B cell (primary cell): ENCODE measurements at regions not wholly inside any gene's neighbourhood (a gene's known extent, or its start where the extent isn't known, plus 50 kb on each side); places are given as distances from the start of the nearest gene placed in this dataset.

Source experiments
- ATAC-seq: fragments of 200-7000 bp; cut with Tn5 transposase; one replicate; pipeline ENCODE4 v1.10.0; 2021; ENCODE audit warnings: low read depth, mild to moderate bottlenecking, moderate number of reproducible peaks, moderate library complexity
- CTCF ChIA-PET: fragments of 350-600 bp; sonication (Branson Sonifier 250); formaldehyde crosslinking; loops from one replicate; lab custom pipeline; 2021; ENCODE audit warnings: antibody characterized with exemption, inconsistent platforms; lab: Charles Lee
- POLR2A ChIA-PET: fragments of 350-600 bp; sonication (Branson Sonifier 250); formaldehyde crosslinking; loops from one replicate; lab custom pipeline; 2021; ENCODE audit warnings: antibody characterized with exemption; lab: Charles Lee
- DNase-seq: peaks from one replicate; pipeline ENCODE4 v3.0.0; 2013
- H2AFZ ChIP-seq: 2 replicates; pipeline ENCODE4 v1.6.1; 2012; ENCODE audit warnings: mild to moderate bottlenecking, low read depth, low read length; ENCODE audit not compliant: insufficient read depth, poor library complexity, severe bottlenecking
- H3K27ac ChIP-seq, 2 donors: 1 replicate in 1 of 2; 2 replicates in 1 of 2; pipeline ENCODE4 v1.5.1; 2012 to 2013; ENCODE audit warnings: low read length in 2 of 2, mild to moderate bottlenecking in 2 of 2, moderate library complexity in 1 of 2
- H3K27me3 ChIP-seq, 4 experiments: fragments of 200-600 bp in 1 of 4; sonication (generic) in 1 of 4; replicated peaks in 1 of 4; 1 replicate in 2 of 4; 2 replicates in 2 of 4; pipeline versions ENCODE4 v1.6.1 to v1.7.0; 2013 to 2016; ENCODE audit warnings: low read length in 3 of 4, mild to moderate bottlenecking in 2 of 4, mixed read lengths in 1 of 4, moderate library complexity in 1 of 4; ENCODE audit not compliant: insufficient read depth in 4 of 4, control insufficient read depth in 3 of 4; ENCODE audit errors: control extremely low read depth in 1 of 4
- H3K36me3 ChIP-seq, 2 experiments: replicated peaks in 1 of 2; 1 replicate in 1 of 2; 2 replicates in 1 of 2; pipeline versions ENCODE4 v1.6.1 to v1.7.1; 2013; ENCODE audit warnings: low read length in 1 of 2; ENCODE audit not compliant: insufficient read depth in 2 of 2, control insufficient read depth in 1 of 2; ENCODE audit errors: control extremely low read depth in 1 of 2, extremely low read depth in 1 of 2
- H3K4me1 ChIP-seq, 2 donors: fragments of 200-600 bp in 1 of 2; sonication (generic) in 1 of 2; 1 replicate in 1 of 2; 2 replicates in 1 of 2; pipeline versions ENCODE4 v1.5.1 to v1.6.1; 2013 to 2017; ENCODE audit warnings: low read length in 2 of 2; ENCODE audit not compliant: control insufficient read depth in 2 of 2, insufficient read depth in 2 of 2
- H3K4me2 ChIP-seq: replicated peaks from 2 replicates; pipeline ENCODE3; 2012; ENCODE audit warnings: mild to moderate bottlenecking, low read depth, low read length; ENCODE audit not compliant: poor library complexity, severe bottlenecking
- H3K4me3 ChIP-seq, 5 experiments: fragments of 200-600 bp in 1 of 5; sonication (generic) in 1 of 5; 1 replicate in 3 of 5; 2 replicates in 2 of 5; pipeline versions ENCODE4 v1.5.1 to v1.7.0; 2011 to 2016; ENCODE audit warnings: low read length in 4 of 5, mild to moderate bottlenecking in 4 of 5, low read depth in 2 of 5, control low read depth in 1 of 5, moderate library complexity in 1 of 5; ENCODE audit not compliant: insufficient read depth in 1 of 5; ENCODE audit errors: control extremely low read depth in 1 of 5, extremely low read depth in 1 of 5
- H3K79me2 ChIP-seq: fragments of 200-600 bp; sonication (generic); one replicate; pipeline ENCODE4 v1.6.0; 2016; ENCODE audit warnings: low read length; ENCODE audit not compliant: control insufficient read depth, insufficient read depth
- H3K9ac ChIP-seq: fragments of 200-600 bp; sonication (generic); 2 replicates; pipeline ENCODE4 v1.6.1; 2017; ENCODE audit warnings: mild to moderate bottlenecking, low read length, moderate library complexity
- H3K9me3 ChIP-seq, 3 donors: one replicate each; pipeline versions ENCODE4 v1.6.1 to v1.7.1; 2013; ENCODE audit warnings: low read length in 2 of 3; ENCODE audit not compliant: control insufficient read depth in 2 of 3, insufficient read depth in 1 of 3; ENCODE audit errors: control extremely low read depth in 1 of 3
- H4K20me1 ChIP-seq: 2 replicates; pipeline ENCODE4 v1.6.0; 2012; ENCODE audit warnings: mild to moderate bottlenecking, low read length; ENCODE audit not compliant: insufficient read depth, control insufficient read depth, poor library complexity, severe bottlenecking
- H3K27ac Mint-ChIP-seq: one replicate; pipeline ENCODE4 v1.8.0; 2021; ENCODE audit warnings: mixed read lengths
- H3K27me3 Mint-ChIP-seq: one replicate; pipeline ENCODE4 v1.8.0; 2021; ENCODE audit warnings: mixed read lengths
- H3K4me1 Mint-ChIP-seq: one replicate; pipeline ENCODE4 v1.8.0; 2021; ENCODE audit warnings: mixed read lengths
- H3K4me3 Mint-ChIP-seq: one replicate; pipeline ENCODE4 v1.8.0; 2021; ENCODE audit warnings: mixed read lengths
- H3K9me3 Mint-ChIP-seq: one replicate; pipeline ENCODE4 v1.8.0; 2022; ENCODE audit warnings: mixed read lengths; ENCODE audit not compliant: insufficient read depth
- EZH2 ChIP-seq: IDR thresholded peaks from 2 replicates; pipeline ENCODE4 v1.6.1; 2012; ENCODE audit warnings: borderline replicate concordance, low read depth, mild to moderate bottlenecking, moderate library complexity, low read length; ENCODE audit not compliant: insufficient read depth, poor library complexity, severe bottlenecking
- WGBS: methylation state at CpG from one replicate; pipeline ENCODE4 v1.1.5; 2013; ENCODE audit warnings: missing lambda C conversion rate; ENCODE audit not compliant: insufficient coverage; 5-methylcytosine and 5-hydroxymethylcytosine counted together
- intact Hi-C: fragments of 100-400 bp; cut with micrococcal nuclease; formaldehyde crosslinking; loops from one replicate; pipeline ENCODE4 v1.10.0; 2022
- TF ChIP-seq, protein P1 (sequence below): fragments of 200-600 bp; IDR thresholded peaks from one replicate; pipeline ENCODE4 v1.8.0; 2022; ENCODE audit warnings: antibody characterized with exemption, mild to moderate bottlenecking

DNA sequence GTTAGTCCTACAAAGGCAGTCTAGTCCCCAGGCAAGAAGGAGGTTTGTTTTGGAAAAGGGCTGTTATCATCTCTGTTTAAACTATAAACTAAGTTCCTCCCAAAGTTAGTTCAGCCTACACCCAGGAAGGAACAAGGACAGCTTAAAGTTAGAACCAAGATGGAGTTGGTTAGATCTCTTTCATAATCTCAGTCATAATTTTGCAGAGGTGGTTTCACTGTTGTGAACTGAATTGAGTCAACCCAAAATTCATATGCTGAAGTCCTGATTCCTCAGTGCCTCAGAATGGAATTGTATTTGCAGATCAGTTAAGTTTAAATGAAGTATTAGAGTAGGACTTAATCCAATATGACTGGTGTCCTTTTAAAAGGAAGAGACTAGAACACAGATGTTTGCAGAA is 101.0 kb upstream of the C3orf80 start:
- ATAC-seq, result no peak
- CTCF ChIA-PET, result no interaction called here

DNA sequence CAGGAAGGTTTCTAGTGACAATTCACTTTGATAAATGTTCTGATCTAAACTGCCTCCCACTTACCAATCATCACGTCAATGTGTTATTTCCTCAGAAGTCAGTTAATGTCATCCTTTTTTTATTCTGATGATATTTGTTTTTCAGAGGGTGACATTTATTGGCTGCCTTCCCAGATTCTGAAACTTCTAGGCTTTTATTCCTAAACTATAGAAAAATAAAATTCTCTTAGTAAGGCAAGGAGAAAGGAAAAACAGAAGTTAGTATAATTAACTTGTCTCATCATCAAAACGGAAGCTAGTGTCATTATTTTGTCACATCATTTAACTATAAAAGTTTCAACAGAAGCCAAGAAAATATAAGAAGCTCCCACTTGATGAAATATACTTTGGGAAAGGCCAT is 100.0 kb upstream of the C3orf80 start:
- Histone ChIP-seq H3K4me3 (no peak overlapping the region), H3K9me3 (no peaks in the 10 kb centered on the region), H3K4me2 (no peak overlapping the region), H2AFZ (no peak overlapping the region), H3K27me3 (peaks cover 0 to 2% (median 0%) of the 10 kb centered on the region in 4 experiments), H3K9ac (no peak overlapping the region), H3K79me2 (no peaks in the 10 kb centered on the region), H3K27ac (no peak overlapping the region), H4K20me1 (no peaks in the 10 kb centered on the region), H3K4me1 (peaks cover 0 to 3% of the 10 kb centered on the region in 2 donors), H3K36me3 (no peaks in the 10 kb centered on the region)
- Mint-ChIP-seq H3K9me3 (peaks cover 2% of the 10 kb centered on the region), H3K4me1 (peaks cover 9% of the 10 kb centered on the region), H3K27me3 (no peaks in the 10 kb centered on the region), H3K27ac (no peak overlapping the region), H3K4me3 (no peak overlapping the region)
- DNase-seq, result no peak
- no peak for ATAC-seq
- intact Hi-C loops, result no loop called here
- WGBS, result no CpG with 5 or more reads among the region's 2 CpGs
- POLR2A ChIA-PET, result no interaction called here
- CTCF ChIA-PET, result no interaction called here
- no peak for TF ChIP-seq EZH2
- TF ChIP-seq, protein P1, sequence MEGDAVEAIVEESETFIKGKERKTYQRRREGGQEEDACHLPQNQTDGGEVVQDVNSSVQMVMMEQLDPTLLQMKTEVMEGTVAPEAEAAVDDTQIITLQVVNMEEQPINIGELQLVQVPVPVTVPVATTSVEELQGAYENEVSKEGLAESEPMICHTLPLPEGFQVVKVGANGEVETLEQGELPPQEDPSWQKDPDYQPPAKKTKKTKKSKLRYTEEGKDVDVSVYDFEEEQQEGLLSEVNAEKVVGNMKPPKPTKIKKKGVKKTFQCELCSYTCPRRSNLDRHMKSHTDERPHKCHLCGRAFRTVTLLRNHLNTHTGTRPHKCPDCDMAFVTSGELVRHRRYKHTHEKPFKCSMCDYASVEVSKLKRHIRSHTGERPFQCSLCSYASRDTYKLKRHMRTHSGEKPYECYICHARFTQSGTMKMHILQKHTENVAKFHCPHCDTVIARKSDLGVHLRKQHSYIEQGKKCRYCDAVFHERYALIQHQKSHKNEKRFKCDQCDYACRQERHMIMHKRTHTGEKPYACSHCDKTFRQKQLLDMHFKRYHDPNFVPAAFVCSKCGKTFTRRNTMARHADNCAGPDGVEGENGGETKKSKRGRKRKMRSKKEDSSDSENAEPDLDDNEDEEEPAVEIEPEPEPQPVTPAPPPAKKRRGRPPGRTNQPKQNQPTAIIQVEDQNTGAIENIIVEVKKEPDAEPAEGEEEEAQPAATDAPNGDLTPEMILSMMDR, result no peak

More for the DNA sequence above, 101.0 kb upstream of the C3orf80 start:
- no peaks in the 10 kb centered on the region for H3K27me3 Mint-ChIP-seq
- POLR2A ChIA-PET, result no interaction called here
- no peak overlapping the region for H3K4me3 ChIP-seq
- no peak overlapping the region for H3K4me3 Mint-ChIP-seq
- no peak overlapping the region for H3K27ac Mint-ChIP-seq
- no peaks in the 10 kb centered on the region for H3K36me3 ChIP-seq
- no peaks in the 10 kb centered on the region for H3K79me2 ChIP-seq
- no peak overlapping the region for H3K9ac ChIP-seq
- H3K9me3 ChIP-seq, result no peaks in the 10 kb centered on the region
- H2AFZ ChIP-seq, result peak overlapping the region; percentile 33
- H3K4me2 ChIP-seq, result no peak overlapping the region
- peaks cover 2% of the 10 kb centered on the region for H3K9me3 Mint-ChIP-seq
- no peak overlapping the region for H3K27ac ChIP-seq
- intact Hi-C loops, result no loop called here
- H3K4me1 ChIP-seq, result no peaks in the 10 kb centered on the region
- peaks cover under 1% of the 10 kb centered on the region for H3K4me1 Mint-ChIP-seq
- peaks cover 0 to 2% (median 0%) of the 10 kb centered on the region in 4 experiments for H3K27me3 ChIP-seq
- TF ChIP-seq, protein P1, result no peak
- TF ChIP-seq EZH2, result no peak
- no peak for DNase-seq
- no peaks in the 10 kb centered on the region for H4K20me1 ChIP-seq
